Pancreas (tissue), 10 donors: ENCODE measurements at regions not wholly inside any gene's neighbourhood (a gene's known extent, or its start where the extent isn't known, plus 50 kb on each side); places are given as distances from the start of the nearest gene placed in this dataset.

ENCODE experiments used
- ATAC-seq, 4 donors: fragments of 200-7000 bp; cut with Tn5 transposase; one replicate each; pipeline versions ENCODE4 v1.8.0 to v1.9.1; 2020; ENCODE audit warnings: mild to moderate bottlenecking in 4 of 4, moderate library complexity in 4 of 4
- DNase-seq, 6 donors: peaks; one replicate each; pipeline ENCODE4 v3.0.0-alpha.2; 2020
- FAIRE-seq: peaks from 2 replicates; lab custom pipeline; 2012; peaks lifted over from hg19 to GRCh38; lab: Jason Lieb, UNC
- H3K27ac ChIP-seq, 4 donors: fragments of 200-600 bp; sonication (generic); 1 replicate in 3 of 4; 2 replicates in 1 of 4; pipeline versions ENCODE4 v1.5.0 to v1.8.0; 2020
- H3K27me3 ChIP-seq, 4 donors: fragments of 200-600 bp; one replicate each; pipeline ENCODE4 v1.8.0; 2021
- H3K36me3 ChIP-seq, 3 donors: fragments of 200-600 bp; sonication (generic) in 1 of 3; one replicate each; pipeline versions ENCODE4 v1.5.0 to v1.8.0; 2020 to 2021
- H3K4me1 ChIP-seq, 3 donors: fragments of 200-600 bp; one replicate each; pipeline ENCODE4 v1.8.0; 2021
- H3K4me3 ChIP-seq, 4 donors: fragments of 200-600 bp; sonication (generic) in 2 of 4; one replicate each; pipeline versions ENCODE4 v1.5.0 to v1.8.0; 2020 to 2021
- H3K9me3 ChIP-seq, 4 donors: fragments of 200-600 bp; one replicate each; pipeline ENCODE4 v1.8.0; 2021
- WGBS, 2 donors: extraction: QIAGEN DNeasy Blood & Tissue Kit; methylation state at CpG; one replicate each; pipeline ENCODE4 v1.1.7; 2013; 5-methylcytosine and 5-hydroxymethylcytosine counted together
- intact Hi-C, 3 donors: fragments of 100-400 bp; cut with DNase I; formaldehyde crosslinking; loops; one replicate each; pipeline versions ENCODE4 v1.11.1 to v1.14.2; 2022
- TF ChIP-seq, protein P1 (sequence below), 4 donors: fragments of 200-600 bp; sonication (generic) in 3 of 4; IDR thresholded peaks; one replicate each; pipeline versions ENCODE4 v1.5.0 to v1.8.0; 2021; ENCODE audit warnings: antibody characterized with exemption in 4 of 4
- donor health status: healthy with polysubstance abuse.
- donor health status: DM: no; HTN: no; CAD: no; lungs with moderate emphysema.
- donor health status: DM: no; HTN: no; CAD: no.
- donor health status: control.
- donor health status: control.
- donor health status: Bipolar disorder and iron deficiency.
- donor health status: DM: yes; HTN: yes; CAD: no.
- donor health status: DM: no; HTN: no; CAD: no.
- donor health status: DM: no; HTN: no; CAD: no.
- donor health status: DM: yes; HTN: yes; CAD: no.

DNA sequence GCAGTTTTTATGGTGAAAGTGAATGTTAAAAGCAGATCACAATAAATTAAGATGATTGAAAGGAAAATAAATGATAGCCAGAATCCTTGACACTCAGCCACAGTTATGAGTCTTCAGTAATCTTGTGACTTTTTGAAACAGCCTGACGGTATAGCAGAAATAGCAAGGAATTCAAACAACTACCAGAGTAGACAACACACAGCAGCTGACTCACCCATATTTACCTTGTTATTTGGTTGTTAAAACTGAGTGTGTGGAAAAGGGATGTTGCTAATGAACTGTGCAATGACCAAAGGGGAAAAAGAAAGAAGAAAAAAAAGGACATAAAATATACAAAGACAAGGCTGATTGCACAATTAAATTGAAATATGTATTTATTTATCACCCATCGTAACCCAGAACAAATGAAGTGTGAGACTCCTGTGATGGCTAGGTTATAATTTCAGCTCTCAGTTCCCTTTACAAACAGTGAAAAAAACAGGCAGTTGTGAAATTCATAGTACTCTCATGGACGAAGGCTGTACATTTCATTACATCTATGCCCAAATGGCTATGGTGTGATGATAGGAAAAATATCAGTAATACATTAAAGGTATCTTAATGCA is 1023.0 kb upstream of the SORCS1 start:
- WGBS, 2 donors: 45 to 57% methylated on average over 3 of the region's 3 CpGs
- Histone ChIP-seq H3K27ac (no peak overlapping the region), H3K27me3 (no peaks in the 10 kb centered on the region), H3K9me3 (no peaks in the 10 kb centered on the region), H3K4me1 (no peaks in the 10 kb centered on the region), H3K4me3 (no peak overlapping the region), H3K36me3 (no peaks in the 10 kb centered on the region)
- intact Hi-C loops: no loop called here
- TF ChIP-seq, protein P1, sequence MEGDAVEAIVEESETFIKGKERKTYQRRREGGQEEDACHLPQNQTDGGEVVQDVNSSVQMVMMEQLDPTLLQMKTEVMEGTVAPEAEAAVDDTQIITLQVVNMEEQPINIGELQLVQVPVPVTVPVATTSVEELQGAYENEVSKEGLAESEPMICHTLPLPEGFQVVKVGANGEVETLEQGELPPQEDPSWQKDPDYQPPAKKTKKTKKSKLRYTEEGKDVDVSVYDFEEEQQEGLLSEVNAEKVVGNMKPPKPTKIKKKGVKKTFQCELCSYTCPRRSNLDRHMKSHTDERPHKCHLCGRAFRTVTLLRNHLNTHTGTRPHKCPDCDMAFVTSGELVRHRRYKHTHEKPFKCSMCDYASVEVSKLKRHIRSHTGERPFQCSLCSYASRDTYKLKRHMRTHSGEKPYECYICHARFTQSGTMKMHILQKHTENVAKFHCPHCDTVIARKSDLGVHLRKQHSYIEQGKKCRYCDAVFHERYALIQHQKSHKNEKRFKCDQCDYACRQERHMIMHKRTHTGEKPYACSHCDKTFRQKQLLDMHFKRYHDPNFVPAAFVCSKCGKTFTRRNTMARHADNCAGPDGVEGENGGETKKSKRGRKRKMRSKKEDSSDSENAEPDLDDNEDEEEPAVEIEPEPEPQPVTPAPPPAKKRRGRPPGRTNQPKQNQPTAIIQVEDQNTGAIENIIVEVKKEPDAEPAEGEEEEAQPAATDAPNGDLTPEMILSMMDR (IDR thresholded peaks at IDR 0.05): no peak
- DNase-seq: no peak
- no peak for FAIRE-seq
- no peak for ATAC-seq

DNA sequence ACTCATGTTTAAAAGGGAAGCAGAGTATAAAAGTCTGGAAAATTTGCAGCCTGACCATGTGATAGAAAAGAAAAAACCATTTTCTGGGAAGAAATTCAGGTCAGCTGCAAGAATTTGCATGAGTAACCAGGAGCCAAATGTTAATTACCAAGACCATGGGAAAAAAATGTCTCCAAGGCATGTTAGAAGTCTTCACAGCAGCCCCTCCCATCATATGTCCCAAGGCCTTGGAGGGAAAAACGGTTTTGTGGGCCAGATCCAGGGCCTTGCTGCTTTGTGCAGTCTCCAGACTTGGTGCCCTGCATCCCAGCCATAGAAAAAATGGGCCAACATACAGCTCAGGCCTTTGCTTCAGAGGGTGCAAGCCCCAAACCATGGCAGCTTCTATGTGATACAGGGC is 1019.6 kb upstream of the SORCS1 start:
- ATAC-seq (no peak), DNase-seq (no peak), FAIRE-seq (no peak)
- TF ChIP-seq, protein P1 (IDR thresholded peaks at IDR 0.05): no peak
- no peaks in the 10 kb centered on the region for H3K4me1 ChIP-seq
- no peaks in the 10 kb centered on the region for H3K27me3 ChIP-seq
- WGBS, 2 donors: 17 to 30% methylated on average over 1 of the region's 1 CpG
- H3K27ac ChIP-seq: no peak overlapping the region
- intact Hi-C loops: no loop called here
- no peaks in the 10 kb centered on the region for H3K36me3 ChIP-seq
- H3K4me3 ChIP-seq: no peak overlapping the region
- no peaks in the 10 kb centered on the region for H3K9me3 ChIP-seq

DNA sequence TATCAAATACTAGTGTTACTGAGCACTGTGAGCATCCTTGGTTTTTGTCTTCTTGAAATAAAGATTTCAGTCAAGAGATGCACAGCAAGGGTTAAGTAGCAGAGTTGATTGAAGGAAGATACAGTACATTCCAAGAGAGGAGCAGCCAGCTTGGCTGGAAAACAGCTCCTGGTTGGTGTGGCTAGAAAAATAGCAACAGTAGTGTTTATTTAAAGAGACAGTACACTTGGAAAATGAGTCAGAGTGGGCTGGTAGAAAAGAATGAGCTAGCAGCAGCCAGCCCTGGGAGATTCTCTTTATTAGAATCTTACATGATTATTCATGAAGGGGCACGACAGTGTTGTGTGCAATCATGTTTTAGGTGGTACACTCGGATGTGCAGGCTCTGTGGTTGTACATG is 1016.4 kb upstream of the SORCS1 start:
- DNase-seq: no peak
- FAIRE-seq: no peak
- no peak for ATAC-seq
- Histone ChIP-seq H3K4me1 (no peaks in the 10 kb centered on the region), H3K4me3 (no peak overlapping the region), H3K27me3 (no peaks in the 10 kb centered on the region), H3K27ac (no peak overlapping the region), H3K9me3 (no peaks in the 10 kb centered on the region), H3K36me3 (no peaks in the 10 kb centered on the region)
- TF ChIP-seq, protein P1 (IDR thresholded peaks at IDR 0.05): no peak
- intact Hi-C loops: no loop called here
- 39 to 58% methylated on average over 2 of the region's 2 CpGs for WGBS, 2 donors

DNA sequence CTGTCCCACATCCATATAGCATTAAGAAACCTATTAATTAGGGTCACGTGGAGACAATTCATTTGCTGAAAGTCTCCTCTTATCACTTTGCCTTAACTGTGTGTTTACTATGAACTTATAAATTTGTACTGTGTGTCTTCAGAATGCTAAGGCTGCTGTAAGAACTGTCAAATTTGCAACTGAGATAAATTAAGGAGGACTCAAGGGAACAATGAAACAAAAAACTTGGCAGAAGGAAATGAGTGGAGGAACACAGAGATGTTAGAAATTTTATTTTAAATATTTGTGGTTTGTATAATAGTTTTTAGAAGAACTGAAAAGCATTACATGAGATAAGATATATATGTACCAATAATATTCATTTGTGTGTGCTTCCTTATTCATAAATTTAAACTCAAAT is 1005.3 kb upstream of the SORCS1 start:
- Histone ChIP-seq H3K9me3 (no peaks in the 10 kb centered on the region), H3K4me1 (no peaks in the 10 kb centered on the region), H3K36me3 (no peaks in the 10 kb centered on the region), H3K4me3 (no peak overlapping the region), H3K27me3 (no peaks in the 10 kb centered on the region), H3K27ac (no peak overlapping the region)
- intact Hi-C loops: no loop called here
- WGBS, 2 donors: 39 to 51% methylated on average over 1 of the region's 1 CpG
- DNase-seq: no peak
- TF ChIP-seq, protein P1 (IDR thresholded peaks at IDR 0.05): no peak
- ATAC-seq: no peak
- no peak for FAIRE-seq

DNA sequence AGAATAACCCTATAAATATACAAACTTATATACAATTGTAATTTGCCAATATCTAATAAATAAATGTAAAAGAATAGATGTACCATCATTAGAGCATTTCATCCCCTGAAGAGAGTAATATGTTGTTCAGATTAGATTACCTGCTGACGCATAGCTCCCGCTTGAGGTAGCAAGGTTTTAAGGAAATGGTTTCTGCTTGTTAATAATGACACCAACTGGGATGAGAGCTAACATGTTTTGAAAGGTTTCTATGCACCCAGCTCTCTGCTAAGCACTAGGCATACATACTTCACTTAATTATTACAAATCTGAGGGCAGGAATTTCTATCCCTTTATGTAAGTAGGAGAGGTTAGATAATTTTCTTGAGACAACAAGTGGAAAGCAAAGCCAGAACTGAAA is 1003.3 kb upstream of the SORCS1 start:
- no peaks in the 10 kb centered on the region for H3K27me3 ChIP-seq
- intact Hi-C loops: no loop called here
- H3K9me3 ChIP-seq: no peaks in the 10 kb centered on the region
- no peak overlapping the region for H3K4me3 ChIP-seq
- DNase-seq (no peak), ATAC-seq (no peak), FAIRE-seq (no peak)
- no peaks in the 10 kb centered on the region for H3K36me3 ChIP-seq
- H3K27ac ChIP-seq: no peak overlapping the region
- no peaks in the 10 kb centered on the region for H3K4me1 ChIP-seq
- TF ChIP-seq, protein P1 (IDR thresholded peaks at IDR 0.05): no peak
- 84 to 85% methylated on average over 2 of the region's 2 CpGs for WGBS, 2 donors
